ENCODE measurements at regions not wholly inside any gene's neighbourhood (a gene's known extent, or its start where the extent isn't known, plus 50 kb on each side); places are given as distances from the start of the nearest gene placed in this dataset.

GRCh38 chr13:47723898-47724297, 277.2 kb downstream of the SUCLA2 start:
- H3K36me3 ChIP-seq (replicated peaks in 1 of 2; ENCODE audit: control insufficient read depth in 1 of 2, insufficient read depth in 2 of 2, low read length in 2 of 2) = no peaks in the 10 kb centered on the region
- intact Hi-C loops (cut with micrococcal nuclease) = no loop called here
- H3K4me2 ChIP-seq (replicated peaks; ENCODE audit: extremely low read depth, low read length, poor library complexity, severe bottlenecking) = no peak overlapping the region
- no peak overlapping the region for H3K27ac ChIP-seq (ENCODE audit: low read depth in 1 of 2, low read length in 2 of 2)
- H3K4me3 ChIP-seq (replicated peaks in 1 of 3; ENCODE audit: low read depth in 2 of 3, low read length in 3 of 3) = no peak overlapping the region
- TF ChIP-seq, protein P1, sequence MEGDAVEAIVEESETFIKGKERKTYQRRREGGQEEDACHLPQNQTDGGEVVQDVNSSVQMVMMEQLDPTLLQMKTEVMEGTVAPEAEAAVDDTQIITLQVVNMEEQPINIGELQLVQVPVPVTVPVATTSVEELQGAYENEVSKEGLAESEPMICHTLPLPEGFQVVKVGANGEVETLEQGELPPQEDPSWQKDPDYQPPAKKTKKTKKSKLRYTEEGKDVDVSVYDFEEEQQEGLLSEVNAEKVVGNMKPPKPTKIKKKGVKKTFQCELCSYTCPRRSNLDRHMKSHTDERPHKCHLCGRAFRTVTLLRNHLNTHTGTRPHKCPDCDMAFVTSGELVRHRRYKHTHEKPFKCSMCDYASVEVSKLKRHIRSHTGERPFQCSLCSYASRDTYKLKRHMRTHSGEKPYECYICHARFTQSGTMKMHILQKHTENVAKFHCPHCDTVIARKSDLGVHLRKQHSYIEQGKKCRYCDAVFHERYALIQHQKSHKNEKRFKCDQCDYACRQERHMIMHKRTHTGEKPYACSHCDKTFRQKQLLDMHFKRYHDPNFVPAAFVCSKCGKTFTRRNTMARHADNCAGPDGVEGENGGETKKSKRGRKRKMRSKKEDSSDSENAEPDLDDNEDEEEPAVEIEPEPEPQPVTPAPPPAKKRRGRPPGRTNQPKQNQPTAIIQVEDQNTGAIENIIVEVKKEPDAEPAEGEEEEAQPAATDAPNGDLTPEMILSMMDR (IDR thresholded peaks at IDR 0.05) = no peak
- H4K20me1 ChIP-seq (ENCODE audit: insufficient read depth, low read length) = no peaks in the 10 kb centered on the region
- no peak overlapping the region for H2AFZ ChIP-seq (ENCODE audit: insufficient read depth, low read depth, low read length, poor library complexity, severe bottlenecking)
- 74% methylated on average over 3 of the region's 4 CpGs for WGBS (ENCODE audit: insufficient coverage)
- Mint-ChIP-seq H3K4me3 (no peak overlapping the region), H3K36me3 (no peaks in the 10 kb centered on the region), H3K9me3 (peaks cover 0 to 3% (median 0%) of the 10 kb centered on the region in 7 donors), H3K27me3 (ENCODE audit: low read depth in 3 of 3) (peaks cover 0 to 2% (median 2%) of the 10 kb centered on the region in 3 donors), H3K27ac (no peak overlapping the region), H3K4me1 (no peaks in the 10 kb centered on the region)
- no peaks in the 10 kb centered on the region for H3K9me3 ChIP-seq (replicated peaks in 1 of 2; ENCODE audit: control insufficient read depth in 1 of 2, insufficient read depth in 1 of 2, low read length in 2 of 2)
- no peak for DNase-seq
- H3K79me2 ChIP-seq (ENCODE audit: insufficient read depth, low read length) = no peaks in the 10 kb centered on the region
- no peaks in the 10 kb centered on the region for H3K4me1 ChIP-seq (ENCODE audit: control insufficient read depth in 1 of 2, insufficient read depth in 2 of 2, low read length in 2 of 2)
- no peak overlapping the region for H3K9ac ChIP-seq (ENCODE audit: insufficient read depth, low read length, poor library complexity, severe bottlenecking)
- H3K27me3 ChIP-seq (ENCODE audit: control insufficient read depth in 2 of 2, insufficient read depth in 2 of 2, low read length in 2 of 2) = no peaks in the 10 kb centered on the region

GRCh38 chr13:47719164-47719563, 281.9 kb downstream of the SUCLA2 start:
- DNase-seq = no peak
- no CpG with 5 or more reads among the region's 2 CpGs for WGBS (ENCODE audit: insufficient coverage)
- H3K4me1 Mint-ChIP-seq = no peaks in the 10 kb centered on the region

More at GRCh38 chr13:47719164-47719563, 281.9 kb downstream of the SUCLA2 start:
- Histone ChIP-seq H3K4me1 (ENCODE audit: control insufficient read depth in 1 of 2, insufficient read depth in 2 of 2, low read length in 2 of 2) (no peaks in the 10 kb centered on the region), H3K9ac (ENCODE audit: insufficient read depth, low read length, poor library complexity, severe bottlenecking) (no peak overlapping the region), H2AFZ (ENCODE audit: insufficient read depth, low read depth, low read length, poor library complexity, severe bottlenecking) (no peak overlapping the region), H4K20me1 (ENCODE audit: insufficient read depth, low read length) (no peaks in the 10 kb centered on the region), H3K36me3 (replicated peaks in 1 of 2; ENCODE audit: control insufficient read depth in 1 of 2, insufficient read depth in 2 of 2, low read length in 2 of 2) (no peaks in the 10 kb centered on the region), H3K9me3 (replicated peaks in 1 of 2; ENCODE audit: control insufficient read depth in 1 of 2, insufficient read depth in 1 of 2, low read length in 2 of 2) (no peaks in the 10 kb centered on the region), H3K27ac (ENCODE audit: low read depth in 1 of 2, low read length in 2 of 2) (no peak overlapping the region), H3K4me3 (replicated peaks in 1 of 3; ENCODE audit: low read depth in 2 of 3, low read length in 3 of 3) (no peak overlapping the region), H3K4me2 (replicated peaks; ENCODE audit: extremely low read depth, low read length, poor library complexity, severe bottlenecking) (no peak overlapping the region), H3K79me2 (ENCODE audit: insufficient read depth, low read length) (no peaks in the 10 kb centered on the region), H3K27me3 (ENCODE audit: control insufficient read depth in 2 of 2, insufficient read depth in 2 of 2, low read length in 2 of 2) (no peaks in the 10 kb centered on the region)
- peaks cover 0 to 2% (median 2%) of the 10 kb centered on the region in 3 donors for H3K27me3 Mint-ChIP-seq (ENCODE audit: low read depth in 3 of 3)
- H3K4me3 Mint-ChIP-seq = no peak overlapping the region
- H3K36me3 Mint-ChIP-seq = no peaks in the 10 kb centered on the region
- H3K27ac Mint-ChIP-seq = no peak overlapping the region
- peaks cover 0 to 4% (median 0%) of the 10 kb centered on the region in 7 donors for H3K9me3 Mint-ChIP-seq
- intact Hi-C loops (cut with micrococcal nuclease) = no loop called here
- TF ChIP-seq, protein P1 (IDR thresholded peaks at IDR 0.05) = no peak
